ENCODE measurements at regions not wholly inside any gene's neighbourhood (a gene's known extent, or its start where the extent isn't known, plus 50 kb on each side); places are given as distances from the start of the nearest gene placed in this dataset.
"Not testable (repeated sequence)": the region's sequence is repeated elsewhere in the genome, so short reads cannot be mapped to it uniquely, and the experiment has no call there.

- no peak overlapping the region for H3K27ac ChIP-seq (ENCODE audit: low read depth, low read length, severe bottlenecking)
- H3K36me3 ChIP-seq (ENCODE audit: control insufficient read depth, insufficient read depth, low read length), result no peaks in the 10 kb centered on the region
- no peaks in the 10 kb centered on the region for H3K4me1 ChIP-seq (ENCODE audit: control insufficient read depth, insufficient read depth, low read length, poor library complexity, severe bottlenecking)
- H3K4me3 ChIP-seq (ENCODE audit: extremely low read depth, insufficient read depth, low read length, poor library complexity, severe bottlenecking), result no peak overlapping the region
- no peaks in the 10 kb centered on the region for H3K9me3 ChIP-seq (ENCODE audit: control insufficient read depth, low read length)
- 77 to 83% methylated on average over 1 of the region's 1 CpG for WGBS, 2 experiments (ENCODE audit: insufficient coverage in 2 of 2)
Measured at GRCh38 chr2:143928613-143929012, 591.3 kb downstream of the ZEB2 start.

- H3K9me3 ChIP-seq (ENCODE audit: control insufficient read depth, low read length), result no peaks in the 10 kb centered on the region
- no peaks in the 10 kb centered on the region for H3K4me1 ChIP-seq (ENCODE audit: control insufficient read depth, insufficient read depth, low read length, poor library complexity, severe bottlenecking)
- H3K36me3 ChIP-seq (ENCODE audit: control insufficient read depth, insufficient read depth, low read length), result no peaks in the 10 kb centered on the region
- H3K4me3 ChIP-seq (ENCODE audit: extremely low read depth, insufficient read depth, low read length, poor library complexity, severe bottlenecking), result no peak overlapping the region
- WGBS, 2 experiments (ENCODE audit: insufficient coverage in 2 of 2), result 83 to 93% methylated on average over 1 of the region's 1 CpG
- H3K27ac ChIP-seq (ENCODE audit: low read depth, low read length, severe bottlenecking), result no peak overlapping the region
Measured at GRCh38 chr2:143928184-143928583, 591.7 kb downstream of the ZEB2 start.

- Histone ChIP-seq H3K27ac (ENCODE audit: low read depth, low read length, severe bottlenecking) (no peak overlapping the region), H3K9me3 (ENCODE audit: control insufficient read depth, low read length) (no peaks in the 10 kb centered on the region), H3K36me3 (ENCODE audit: control insufficient read depth, insufficient read depth, low read length) (no peaks in the 10 kb centered on the region), H3K4me1 (ENCODE audit: control insufficient read depth, insufficient read depth, low read length, poor library complexity, severe bottlenecking) (no peaks in the 10 kb centered on the region), H3K4me3 (ENCODE audit: extremely low read depth, insufficient read depth, low read length, poor library complexity, severe bottlenecking) (no peak overlapping the region)
- WGBS, 2 experiments (ENCODE audit: insufficient coverage in 2 of 2), result 71% methylated on average over 1 of the region's 4 CpGs; no CpG with 5 or more reads in 1 of the 2 experiments
Measured at GRCh38 chr2:143926736-143927135, 593.2 kb downstream of the ZEB2 start.

GRCh38 chr2:143922261-143922830 is 597.6 kb downstream of the ZEB2 start:
- not testable (repeated sequence) for H3K4me1 ChIP-seq (ENCODE audit: control insufficient read depth, insufficient read depth, low read length, poor library complexity, severe bottlenecking); H3K27ac ChIP-seq (ENCODE audit: low read depth, low read length, severe bottlenecking); H3K36me3 ChIP-seq (ENCODE audit: control insufficient read depth, insufficient read depth, low read length); H3K4me3 ChIP-seq (ENCODE audit: extremely low read depth, insufficient read depth, low read length, poor library complexity, severe bottlenecking)
- 97% methylated on average over 6 of the region's 42 CpGs; no CpG with 5 or more reads in 1 of the 2 experiments for WGBS, 2 experiments (ENCODE audit: insufficient coverage in 2 of 2)
- peaks cover 19% of the 10 kb centered on the region for H3K9me3 ChIP-seq (ENCODE audit: control insufficient read depth, low read length)

GRCh38 chr2:143918465-143918989 is 601.4 kb downstream of the ZEB2 start:
- peaks cover 19% of the 10 kb centered on the region for H3K9me3 ChIP-seq (ENCODE audit: control insufficient read depth, low read length)
- 88 to 100% methylated on average over 1 of the region's 1 CpG for WGBS, 2 experiments (ENCODE audit: insufficient coverage in 2 of 2)
- H3K4me3 ChIP-seq (ENCODE audit: extremely low read depth, insufficient read depth, low read length, poor library complexity, severe bottlenecking), result no peak overlapping the region
- no peaks in the 10 kb centered on the region for H3K36me3 ChIP-seq (ENCODE audit: control insufficient read depth, insufficient read depth, low read length)
- no peak overlapping the region for H3K27ac ChIP-seq (ENCODE audit: low read depth, low read length, severe bottlenecking)
- H3K4me1 ChIP-seq (ENCODE audit: control insufficient read depth, insufficient read depth, low read length, poor library complexity, severe bottlenecking), result no peaks in the 10 kb centered on the region

DNA sequence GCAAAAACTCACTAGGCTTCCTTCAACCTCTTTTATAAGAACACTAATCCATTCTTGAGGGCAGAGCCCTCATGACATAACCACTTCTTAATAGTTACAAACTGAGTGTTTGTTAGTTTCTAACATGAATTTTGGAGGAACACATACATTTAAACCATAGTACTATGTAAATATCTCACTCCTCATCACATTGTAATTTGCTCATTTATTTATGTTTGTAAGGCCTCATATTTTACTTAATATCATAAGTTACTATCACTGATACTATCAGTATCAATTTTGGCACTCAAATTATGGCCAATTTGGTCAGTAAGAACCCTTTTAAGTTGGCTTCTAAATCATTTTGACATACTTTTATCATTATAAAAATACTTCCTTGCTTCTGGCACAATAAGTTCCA is 603.1 kb downstream of the ZEB2 start:
- Histone ChIP-seq H3K4me1 (ENCODE audit: control insufficient read depth, insufficient read depth, low read length, poor library complexity, severe bottlenecking) (no peaks in the 10 kb centered on the region), H3K4me3 (ENCODE audit: extremely low read depth, insufficient read depth, low read length, poor library complexity, severe bottlenecking) (no peak overlapping the region), H3K36me3 (ENCODE audit: control insufficient read depth, insufficient read depth, low read length) (no peaks in the 10 kb centered on the region), H3K27ac (ENCODE audit: low read depth, low read length, severe bottlenecking) (no peak overlapping the region), H3K9me3 (ENCODE audit: control insufficient read depth, low read length) (peaks cover 19% of the 10 kb centered on the region)

GRCh38 chr2:143909577-143910353 is 610.2 kb downstream of the ZEB2 start:
- 89 to 91% methylated on average over 8 of the region's 13 CpGs for WGBS, 2 experiments (ENCODE audit: insufficient coverage in 2 of 2)
- H3K4me3 ChIP-seq (ENCODE audit: extremely low read depth, insufficient read depth, low read length, poor library complexity, severe bottlenecking), result no peak overlapping the region
- H3K4me1 ChIP-seq (ENCODE audit: control insufficient read depth, insufficient read depth, low read length, poor library complexity, severe bottlenecking), result no peaks in the 10 kb centered on the region
- no peaks in the 10 kb centered on the region for H3K9me3 ChIP-seq (ENCODE audit: control insufficient read depth, low read length)
- no peaks in the 10 kb centered on the region for H3K36me3 ChIP-seq (ENCODE audit: control insufficient read depth, insufficient read depth, low read length)
- H3K27ac ChIP-seq (ENCODE audit: low read depth, low read length, severe bottlenecking), result no peak overlapping the region

- Histone ChIP-seq H3K4me1 (ENCODE audit: control insufficient read depth, insufficient read depth, low read length, poor library complexity, severe bottlenecking) (no peaks in the 10 kb centered on the region), H3K9me3 (ENCODE audit: control insufficient read depth, low read length) (no peaks in the 10 kb centered on the region), H3K36me3 (ENCODE audit: control insufficient read depth, insufficient read depth, low read length) (no peaks in the 10 kb centered on the region), H3K4me3 (ENCODE audit: extremely low read depth, insufficient read depth, low read length, poor library complexity, severe bottlenecking) (no peak overlapping the region), H3K27ac (ENCODE audit: low read depth, low read length, severe bottlenecking) (no peak overlapping the region)
- WGBS, 2 experiments (ENCODE audit: insufficient coverage in 2 of 2), result 83 to 97% methylated on average over 6 of the region's 7 CpGs
Measured at GRCh38 chr2:143908843-143909242, 611.1 kb downstream of the ZEB2 start.

GRCh38 chr2:143907801-143908200 is 612.1 kb downstream of the ZEB2 start:
- Histone ChIP-seq H3K4me3 (ENCODE audit: extremely low read depth, insufficient read depth, low read length, poor library complexity, severe bottlenecking) (no peak overlapping the region), H3K36me3 (ENCODE audit: control insufficient read depth, insufficient read depth, low read length) (no peaks in the 10 kb centered on the region), H3K9me3 (ENCODE audit: control insufficient read depth, low read length) (no peaks in the 10 kb centered on the region), H3K4me1 (ENCODE audit: control insufficient read depth, insufficient read depth, low read length, poor library complexity, severe bottlenecking) (no peaks in the 10 kb centered on the region), H3K27ac (ENCODE audit: low read depth, low read length, severe bottlenecking) (no peak overlapping the region)
- WGBS, 2 experiments (ENCODE audit: insufficient coverage in 2 of 2), result 91 to 95% methylated on average over 4 to 6 of the region's 7 CpGs

DNA sequence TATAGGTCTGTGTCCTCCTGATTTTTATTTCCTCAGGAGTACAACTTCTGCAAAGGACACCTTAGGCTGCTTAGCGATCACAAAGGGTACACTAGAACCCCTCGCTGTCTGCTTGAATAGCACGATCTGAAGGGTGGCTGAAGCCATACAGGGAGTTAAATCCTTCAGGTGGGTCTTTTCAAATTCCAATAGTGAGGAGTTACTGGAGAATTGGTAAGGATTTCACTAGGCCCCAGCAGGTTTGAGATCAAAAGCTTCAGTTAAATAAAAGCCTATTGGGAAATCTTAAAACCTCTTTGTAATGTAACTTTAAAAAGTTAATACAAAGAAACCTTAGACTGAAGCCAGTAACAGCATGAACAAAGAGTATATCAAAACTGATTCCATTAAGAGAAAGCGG is 613.1 kb downstream of the ZEB2 start:
- H3K4me3 ChIP-seq (ENCODE audit: extremely low read depth, insufficient read depth, low read length, poor library complexity, severe bottlenecking), result no peak overlapping the region
- no peaks in the 10 kb centered on the region for H3K4me1 ChIP-seq (ENCODE audit: control insufficient read depth, insufficient read depth, low read length, poor library complexity, severe bottlenecking)
- H3K27ac ChIP-seq (ENCODE audit: low read depth, low read length, severe bottlenecking), result no peak overlapping the region
- H3K36me3 ChIP-seq (ENCODE audit: control insufficient read depth, insufficient read depth, low read length), result no peaks in the 10 kb centered on the region
- WGBS, 2 experiments (ENCODE audit: insufficient coverage in 2 of 2), result 35 to 59% methylated on average over 4 of the region's 4 CpGs
- no peaks in the 10 kb centered on the region for H3K9me3 ChIP-seq (ENCODE audit: control insufficient read depth, low read length)

- 60 to 100% methylated on average over 1 to 2 of the region's 4 CpGs for WGBS, 2 experiments (ENCODE audit: insufficient coverage in 2 of 2)
Measured at GRCh38 chr2:143905587-143905986, 614.3 kb downstream of the ZEB2 start.

More at GRCh38 chr2:143905587-143905986, 614.3 kb downstream of the ZEB2 start:
- Histone ChIP-seq H3K27ac (ENCODE audit: low read depth, low read length, severe bottlenecking) (no peak overlapping the region), H3K9me3 (ENCODE audit: control insufficient read depth, low read length) (no peaks in the 10 kb centered on the region), H3K4me3 (ENCODE audit: extremely low read depth, insufficient read depth, low read length, poor library complexity, severe bottlenecking) (no peak overlapping the region), H3K36me3 (ENCODE audit: control insufficient read depth, insufficient read depth, low read length) (no peaks in the 10 kb centered on the region), H3K4me1 (ENCODE audit: control insufficient read depth, insufficient read depth, low read length, poor library complexity, severe bottlenecking) (peaks cover 7% of the 10 kb centered on the region)
